AG04450 (cell line): ENCODE measurements at regions not wholly inside any gene's neighbourhood (a gene's known extent, or its start where the extent isn't known, plus 50 kb on each side); places are given as distances from the start of the nearest gene placed in this dataset.

Source experiments
- CTCF ChIA-PET: fragments of 300-600, 350-600 bp; formaldehyde crosslinking; extraction: SDS; loops from one replicate; lab custom pipeline; 2022; ENCODE audit warnings: antibody characterized with exemption, inconsistent platforms; lab: Charles Lee
- POLR2A ChIA-PET: fragments of 350-600 bp; formaldehyde crosslinking; extraction: SDS; loops from one replicate; lab custom pipeline; 2021; ENCODE audit warnings: antibody characterized with exemption, inconsistent platforms; lab: Yijun Ruan, JAX
- DNase-seq: peaks from one replicate; pipeline ENCODE4 v3.0.0-alpha.2; 2011; ENCODE audit warnings: low read depth, low spot score
- H3K27ac ChIP-seq: one replicate; pipeline ENCODE4 v1.5.1; 2012; ENCODE audit warnings: low read depth, low read length, control low read depth
- H3K27me3 ChIP-seq: one replicate; pipeline ENCODE4 v1.6.0; 2012; ENCODE audit warnings: low read length; ENCODE audit not compliant: control insufficient read depth, insufficient read depth
- H3K4me3 ChIP-seq: 2 replicates; pipeline ENCODE4 v1.5.1; 2011; ENCODE audit warnings: mild to moderate bottlenecking, low read depth, low read length, control low read depth
- H3K9me3 ChIP-seq: 2 replicates; pipeline ENCODE4 v1.5.1; 2012; ENCODE audit warnings: low read length; ENCODE audit not compliant: control insufficient read depth, insufficient read depth
- TF ChIP-seq, protein P1 (sequence below): IDR thresholded peaks from 2 replicates; pipeline ENCODE4 v1.5.1; 2011; ENCODE audit warnings: low read depth, low read length, control low read depth, inconsistent platforms

DNA sequence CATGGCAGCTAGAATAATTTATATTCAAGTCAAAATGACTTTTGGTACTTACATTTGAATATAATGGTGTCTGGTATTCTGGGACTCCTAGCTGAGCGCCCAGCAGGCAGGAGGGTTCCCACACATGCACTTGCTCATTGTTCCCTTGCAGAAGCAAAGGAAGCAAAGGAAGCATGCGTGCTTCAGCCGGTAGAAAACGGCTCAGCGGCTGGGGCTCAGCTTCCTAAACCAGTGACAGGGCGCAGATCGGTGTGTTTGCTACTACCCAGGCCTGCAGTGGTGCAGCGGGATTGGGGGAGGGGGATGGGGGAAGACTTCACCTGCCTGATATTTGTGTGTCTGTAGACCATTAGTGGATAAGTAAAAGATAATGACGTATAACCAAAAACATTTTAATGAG lies 978.3 kb upstream of the TENM3 start:
- CTCF ChIA-PET = no interaction called here
- no peak for DNase-seq
- no peaks in the 10 kb centered on the region for H3K9me3 ChIP-seq
- no peak overlapping the region for H3K27ac ChIP-seq
- no peak overlapping the region for H3K4me3 ChIP-seq
- TF ChIP-seq, protein P1, sequence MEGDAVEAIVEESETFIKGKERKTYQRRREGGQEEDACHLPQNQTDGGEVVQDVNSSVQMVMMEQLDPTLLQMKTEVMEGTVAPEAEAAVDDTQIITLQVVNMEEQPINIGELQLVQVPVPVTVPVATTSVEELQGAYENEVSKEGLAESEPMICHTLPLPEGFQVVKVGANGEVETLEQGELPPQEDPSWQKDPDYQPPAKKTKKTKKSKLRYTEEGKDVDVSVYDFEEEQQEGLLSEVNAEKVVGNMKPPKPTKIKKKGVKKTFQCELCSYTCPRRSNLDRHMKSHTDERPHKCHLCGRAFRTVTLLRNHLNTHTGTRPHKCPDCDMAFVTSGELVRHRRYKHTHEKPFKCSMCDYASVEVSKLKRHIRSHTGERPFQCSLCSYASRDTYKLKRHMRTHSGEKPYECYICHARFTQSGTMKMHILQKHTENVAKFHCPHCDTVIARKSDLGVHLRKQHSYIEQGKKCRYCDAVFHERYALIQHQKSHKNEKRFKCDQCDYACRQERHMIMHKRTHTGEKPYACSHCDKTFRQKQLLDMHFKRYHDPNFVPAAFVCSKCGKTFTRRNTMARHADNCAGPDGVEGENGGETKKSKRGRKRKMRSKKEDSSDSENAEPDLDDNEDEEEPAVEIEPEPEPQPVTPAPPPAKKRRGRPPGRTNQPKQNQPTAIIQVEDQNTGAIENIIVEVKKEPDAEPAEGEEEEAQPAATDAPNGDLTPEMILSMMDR = no peak
- H3K27me3 ChIP-seq = no peaks in the 10 kb centered on the region
- POLR2A ChIA-PET = no interaction called here

DNA sequence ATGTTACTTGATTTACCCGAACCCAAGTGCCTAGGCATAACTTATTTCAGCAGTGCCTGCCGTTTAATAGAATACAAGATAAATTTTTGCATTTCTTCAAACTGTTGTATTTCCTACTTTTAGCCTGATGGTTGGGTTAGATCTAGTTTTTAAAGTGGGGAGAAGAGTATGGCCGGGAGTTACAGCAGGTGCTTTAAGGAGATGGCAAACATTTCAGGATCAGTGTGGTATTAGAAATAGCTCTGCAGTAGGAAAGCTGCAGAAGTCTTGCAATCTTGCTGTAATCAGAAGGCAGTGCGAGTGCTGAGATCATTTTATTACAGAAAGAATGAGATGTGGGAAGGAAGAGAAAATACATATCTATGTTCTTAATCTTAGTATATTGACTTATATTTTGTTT lies 977.8 kb upstream of the TENM3 start:
- no peaks in the 10 kb centered on the region for H3K9me3 ChIP-seq
- CTCF ChIA-PET = no interaction called here
- POLR2A ChIA-PET = no interaction called here
- no peak for DNase-seq
- no peak overlapping the region for H3K4me3 ChIP-seq
- H3K27ac ChIP-seq = no peak overlapping the region
- no peaks in the 10 kb centered on the region for H3K27me3 ChIP-seq
- TF ChIP-seq, protein P1 = no peak

DNA sequence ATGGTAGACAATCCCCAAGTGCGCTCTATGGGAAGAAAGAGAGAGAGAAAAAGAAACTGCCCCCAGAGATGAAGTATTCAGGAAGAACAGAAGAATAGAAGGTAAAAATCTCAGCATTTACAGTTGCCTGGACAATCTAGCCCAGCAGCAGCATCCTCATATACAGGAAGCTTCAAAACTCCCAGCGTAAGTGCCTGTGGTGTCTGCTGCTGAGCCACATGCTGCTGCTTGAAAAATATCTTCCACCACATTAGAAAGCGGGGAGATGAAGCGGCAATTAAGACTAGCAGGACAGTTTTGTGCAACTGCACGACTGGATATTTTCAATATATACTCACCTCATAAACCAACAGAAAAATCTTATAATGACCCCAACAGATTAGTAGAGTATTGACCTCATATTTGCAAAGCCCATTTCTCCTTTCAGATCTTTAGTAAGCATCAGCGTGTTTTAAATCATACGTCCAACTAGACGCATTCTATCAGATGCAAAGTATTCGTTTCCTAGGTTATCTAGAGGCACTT lies 972.0 kb upstream of the TENM3 start:
- Histone ChIP-seq H3K27me3 (no peaks in the 10 kb centered on the region), H3K4me3 (no peak overlapping the region), H3K27ac (no peak overlapping the region), H3K9me3 (no peaks in the 10 kb centered on the region)
- TF ChIP-seq, protein P1 = no peak
- ChIA-PET POLR2A (no interaction called here), CTCF (interaction anchor here (0.6 kb wide), 1 partner anchor 10 kb away, joined by 3 read pairs; no protein-coding TSS in a partner anchor)
- DNase-seq = no peak

DNA sequence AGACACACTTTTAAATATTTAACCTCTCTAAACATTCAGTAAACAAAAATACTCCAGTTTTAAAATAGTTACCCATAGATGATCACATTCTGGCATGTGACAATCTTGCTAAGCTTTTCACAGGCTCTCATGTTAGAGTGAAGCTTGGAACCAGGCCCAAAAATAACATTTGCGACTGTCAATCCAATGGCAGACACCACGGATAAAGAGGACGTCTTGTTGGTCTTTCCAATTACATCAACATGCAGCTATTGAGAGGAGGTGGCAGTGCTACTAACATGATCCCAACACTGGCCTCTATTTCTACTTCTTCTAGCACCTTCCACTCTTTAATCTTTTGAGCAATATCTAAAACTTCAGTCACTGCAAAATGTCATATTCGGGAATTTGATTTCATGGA lies 970.8 kb upstream of the TENM3 start:
- DNase-seq = no peak

DNA sequence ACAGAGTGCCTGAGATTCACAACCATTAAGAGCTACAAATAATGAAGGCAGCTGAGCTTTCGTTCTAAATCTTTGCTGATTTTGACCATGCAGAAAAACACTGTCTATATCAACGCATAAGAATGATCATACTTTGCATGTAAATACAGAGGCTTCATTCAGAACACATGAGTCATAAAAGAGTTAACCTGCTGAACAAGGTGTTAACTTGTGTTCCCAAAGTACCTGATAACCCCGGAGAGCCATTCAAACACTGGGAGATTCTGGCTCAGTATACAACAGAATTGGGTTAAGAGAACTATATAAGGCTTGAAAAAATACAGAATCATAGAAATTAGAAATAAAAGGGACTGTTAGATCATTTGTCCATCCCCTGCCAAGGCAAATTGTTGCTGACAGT lies 964.3 kb upstream of the TENM3 start:
- Histone ChIP-seq H3K9me3 (no peaks in the 10 kb centered on the region), H3K27ac (no peak overlapping the region), H3K4me3 (no peak overlapping the region), H3K27me3 (no peaks in the 10 kb centered on the region)
- ChIA-PET POLR2A (no interaction called here), CTCF (no interaction called here)
- DNase-seq = no peak
- TF ChIP-seq, protein P1 = no peak

More for the DNA sequence above, 970.8 kb upstream of the TENM3 start:
- POLR2A ChIA-PET = no interaction called here
- TF ChIP-seq, protein P1 = no peak
- Histone ChIP-seq H3K27me3 (no peaks in the 10 kb centered on the region), H3K27ac (no peak overlapping the region), H3K4me3 (no peak overlapping the region), H3K9me3 (no peaks in the 10 kb centered on the region)
- CTCF ChIA-PET = no interaction called here
